GM12878 (cell line): ENCODE measurements at regions not wholly inside any gene's neighbourhood (a gene's known extent, or its start where the extent isn't known, plus 50 kb on each side); places are given as distances from the start of the nearest gene placed in this dataset.

Experiments used
- ATAC-seq: fragments of 200-7000 bp; cut with Tn5 transposase; 3 replicates; pipeline ENCODE4 v1.9.1; 2020; ENCODE audit warnings: mild to moderate bottlenecking, moderate library complexity
- BruUV-seq: library from RNA; stranded (reverse); fragments of 400-500 nt; replicated peaks from 2 replicates; lab custom pipeline; 2021; lab: Mats Ljungman, UMichigan
- CTCF ChIA-PET: fragments of 300-600 bp; sonication (Branson Sonifier 250); formaldehyde crosslinking; extraction: SDS; loops from one replicate; lab custom pipeline; 2021; ENCODE audit warnings: inconsistent platforms; lab: Yijun Ruan, JAX
- POLR2A ChIA-PET: fragments of 350-600 bp; formaldehyde crosslinking; extraction: SDS; loops from one replicate; lab custom pipeline; 2021; ENCODE audit warnings: inconsistent platforms; lab: Charles Lee
- RAD21 ChIA-PET: fragments of 300-600 bp; sonication (Branson Sonifier 250); formaldehyde crosslinking; loops from one replicate; lab custom pipeline; 2023; ENCODE audit warnings: antibody characterized with exemption; ENCODE audit not compliant: unreplicated experiment; lab: Charles Lee
- SMC1A ChIA-PET: fragments of 300-600 bp; sonication (Branson Sonifier 250); formaldehyde crosslinking; loops from one replicate; lab custom pipeline; 2023; ENCODE audit not compliant: unreplicated experiment, uncharacterized antibody; lab: Charles Lee
- DNase-seq: peaks from one replicate; pipeline ENCODE4 v3.0.0-alpha.2; 2011; ENCODE audit warnings: low read depth, low spot score
- FAIRE-seq: peaks from 3 replicates; lab custom pipeline; 2011; peaks lifted over from hg19 to GRCh38; lab: Jason Lieb, UNC
- H2AFZ ChIP-seq: 2 replicates; pipeline ENCODE4 v1.6.0; 2011; ENCODE audit warnings: low read depth, low read length, control low read depth; ENCODE audit not compliant: control insufficient read depth
- H3K27ac ChIP-seq: 2 replicates; pipeline ENCODE4 v1.5.1; 2011; ENCODE audit warnings: control low read depth; ENCODE audit not compliant: control insufficient read depth, insufficient read depth
- H3K27me3 ChIP-seq, 2 experiments: replicated peaks in 1 of 2; 2 replicates each; pipeline versions ENCODE4 v1.6.0 to v1.6.1; 2011; ENCODE audit warnings: low read length in 1 of 2; ENCODE audit not compliant: control insufficient read depth in 2 of 2, insufficient read depth in 2 of 2
- H3K36me3 ChIP-seq, 2 experiments: 2 replicates each; pipeline ENCODE4 v1.5.1; 2011; ENCODE audit warnings: low read length in 1 of 2; ENCODE audit not compliant: control insufficient read depth in 2 of 2, insufficient read depth in 2 of 2
- H3K4me1 ChIP-seq: 2 replicates; pipeline ENCODE4 v1.6.1; 2011; ENCODE audit warnings: mild to moderate bottlenecking, low read length, moderate library complexity, mixed read lengths; ENCODE audit not compliant: control insufficient read depth, insufficient read depth
- H3K4me2 ChIP-seq: 2 replicates; pipeline ENCODE4 v1.6.0; 2011; ENCODE audit warnings: control low read depth; ENCODE audit not compliant: control insufficient read depth, insufficient read depth
- H3K4me3 ChIP-seq: fragments of 200-600 bp; sonication (generic); 2 replicates; pipeline ENCODE4 v1.5.1; 2016
- H3K79me2 ChIP-seq: 2 replicates; pipeline ENCODE4 v1.6.0; 2011; ENCODE audit warnings: low read length; ENCODE audit not compliant: control insufficient read depth, insufficient read depth
- H3K9ac ChIP-seq: 2 replicates; pipeline ENCODE4 v1.8.0; 2011; ENCODE audit warnings: low read length, control low read depth, mixed read lengths; ENCODE audit not compliant: control insufficient read depth, insufficient read depth
- H3K9me3 ChIP-seq: replicated peaks from 3 replicates; pipeline ENCODE4 v1.5.1; 2011; ENCODE audit warnings: mild to moderate bottlenecking, low read length; ENCODE audit not compliant: control insufficient read depth, insufficient read depth
- H4K20me1 ChIP-seq: 2 replicates; pipeline ENCODE4 v1.6.0; 2011; ENCODE audit not compliant: control insufficient read depth, insufficient read depth
- CREB1 ChIP-seq: IDR thresholded peaks from 2 replicates; pipeline ENCODE4 v1.6.1; 2012; ENCODE audit warnings: low read depth, mild to moderate bottlenecking, inconsistent platforms
- MEF2A ChIP-seq: IDR thresholded peaks from 2 replicates; pipeline ENCODE4 v1.6.1; 2011; ENCODE audit warnings: low read depth, mild to moderate bottlenecking, low read length, moderate library complexity; ENCODE audit not compliant: insufficient read depth
- NKRF ChIP-seq: fragments of 450-650 bp; conservative IDR thresholded peaks from 2 replicates; pipeline ENCODE4 v1.6.1; 2017; ENCODE audit warnings: mild to moderate bottlenecking, moderate library complexity
- NR2C1 ChIP-seq: fragments of 450-650 bp; IDR thresholded peaks from 2 replicates; pipeline ENCODE4 v1.6.1; 2017; ENCODE audit warnings: antibody characterized with exemption, mild to moderate bottlenecking, moderate library complexity
- SIN3A ChIP-seq: IDR thresholded peaks from 2 replicates; pipeline ENCODE4 v1.6.1; 2012; ENCODE audit warnings: low read depth, low read length, improper control_type of control experiment
- TAF1 ChIP-seq: IDR thresholded peaks from 2 replicates; pipeline ENCODE4 v1.6.1; 2011; ENCODE audit warnings: mild to moderate bottlenecking, low read depth, low read length, borderline replicate concordance
- whole genome bisulfite sequencing: methylation state at CpG from one replicate; pipeline ENCODE4 v1.1.6; 2016; ENCODE audit warnings: low lambda C conversion rate; ENCODE audit not compliant: insufficient replicate concordance, insufficient coverage; ENCODE audit errors: missing lambda C conversion rate; 5-methylcytosine and 5-hydroxymethylcytosine counted together
- in situ Hi-C: fragments of 300-500 bp; cut with MboI; formaldehyde crosslinking; loops from 9 replicates; pipeline ENCODE4 v1.14.3; 2018; ENCODE audit warnings: mixed read lengths
- intact Hi-C: fragments of 100-400 bp; cut with micrococcal nuclease; formaldehyde crosslinking; loops from one replicate; pipeline ENCODE4 v1.14.2; 2022; ENCODE audit not compliant: unreplicated experiment
- TF ChIP-seq, protein P1 (sequence below): fragments of 450-650 bp; IDR thresholded peaks from 2 replicates; pipeline ENCODE4 v1.6.1; 2014; ENCODE audit warnings: mild to moderate bottlenecking

DNA sequence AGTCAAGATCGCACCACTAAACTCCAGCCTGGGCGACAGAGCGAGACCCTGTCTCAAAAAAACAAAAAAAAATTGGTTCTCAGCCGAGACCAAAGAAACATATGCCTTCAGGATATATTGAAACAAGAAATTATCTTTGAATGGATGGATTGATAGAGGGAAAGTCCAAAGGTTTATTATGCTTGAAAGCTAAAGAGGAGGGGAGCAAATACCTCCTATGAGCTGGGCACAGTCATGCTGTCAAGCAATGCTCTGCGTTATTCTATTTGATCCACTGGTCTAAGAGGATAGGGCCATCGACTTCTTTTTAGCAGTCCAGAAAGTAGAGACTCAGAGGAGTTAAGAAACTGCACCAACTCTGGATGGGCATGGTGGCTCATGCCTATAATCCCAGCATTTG is 85.9 kb upstream of the SLC34A2 start:
- POLR2A ChIA-PET: no interaction called here
- no peaks in the 10 kb centered on the region for H3K9me3 ChIP-seq
- no peak for ATAC-seq
- 41% methylated on average over 6 of the region's 6 CpGs for WGBS
- no peaks in the 10 kb centered on the region for H3K79me2 ChIP-seq
- in situ Hi-C loops: no loop called here
- H4K20me1 ChIP-seq: no peaks in the 10 kb centered on the region
- H2AFZ ChIP-seq: no peak overlapping the region
- CTCF ChIA-PET: no interaction called here
- no peak overlapping the region for H3K4me2 ChIP-seq
- H3K9ac ChIP-seq: no peak overlapping the region
- DNase-seq: no peak
- no peaks in the 10 kb centered on the region for H3K27me3 ChIP-seq
- H3K4me3 ChIP-seq: no peak overlapping the region
- no peak overlapping the region for H3K27ac ChIP-seq
- SMC1A ChIA-PET: no interaction called here
- RAD21 ChIA-PET: no interaction called here
- FAIRE-seq: no peak
- H3K4me1 ChIP-seq: no peaks in the 10 kb centered on the region
- TF ChIP-seq SIN3A: no peak
- TF ChIP-seq CREB1: no peak
- TF ChIP-seq, protein P1, sequence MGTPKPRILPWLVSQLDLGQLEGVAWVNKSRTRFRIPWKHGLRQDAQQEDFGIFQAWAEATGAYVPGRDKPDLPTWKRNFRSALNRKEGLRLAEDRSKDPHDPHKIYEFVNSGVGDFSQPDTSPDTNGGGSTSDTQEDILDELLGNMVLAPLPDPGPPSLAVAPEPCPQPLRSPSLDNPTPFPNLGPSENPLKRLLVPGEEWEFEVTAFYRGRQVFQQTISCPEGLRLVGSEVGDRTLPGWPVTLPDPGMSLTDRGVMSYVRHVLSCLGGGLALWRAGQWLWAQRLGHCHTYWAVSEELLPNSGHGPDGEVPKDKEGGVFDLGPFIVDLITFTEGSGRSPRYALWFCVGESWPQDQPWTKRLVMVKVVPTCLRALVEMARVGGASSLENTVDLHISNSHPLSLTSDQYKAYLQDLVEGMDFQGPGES: no peak
- no peak for TF ChIP-seq NKRF
- no peak for TF ChIP-seq MEF2A
- TF ChIP-seq NR2C1: no peak
- no peak for TF ChIP-seq TAF1
- intact Hi-C loops: no loop called here
- no peaks in the 10 kb centered on the region for H3K36me3 ChIP-seq
- BruUV-seq: no TSS peak
